ENCODE measurements at regions not wholly inside any gene's neighbourhood (a gene's known extent, or its start where the extent isn't known, plus 50 kb on each side); places are given as distances from the start of the nearest gene placed in this dataset.

GRCh38 chr17:73696251-73696650 is 52.0 kb upstream of the SDK2 start:
- no peak overlapping the region for H3K4me3 ChIP-seq (replicated peaks in 1 of 3; ENCODE audit: insufficient read depth in 1 of 3, low read depth in 2 of 3, low read length in 3 of 3)
- ChIA-PET CTCF (ENCODE audit: low intra/inter-chr PET ratio, low total read pairs) (no interaction called here), POLR2A (no interaction called here)
- in situ Hi-C loops (cut with HindIII; ENCODE audit: extremely low pct_ligation_motif_present, low pct_unique_long_range_greater_than_20kb) = no loop called here
- no peak overlapping the region for H3K27ac ChIP-seq (ENCODE audit: extremely low read length, insufficient read depth, low read length)
- DNase-seq (ENCODE audit: low spot score) (no peak), ATAC-seq (no peak), FAIRE-seq (no peak)
- no peaks in the 10 kb centered on the region for H3K79me2 ChIP-seq (ENCODE audit: insufficient read depth, low read length)
- BruUV-seq (replicated peaks) = no TSS peak
- TF ChIP-seq ZSCAN31 (CRISPR knock-in tag; IDR thresholded peaks at IDR 0.05; ENCODE audit: low read depth) = no peak
- no peak for TF ChIP-seq TFDP1 (CRISPR knock-in tag; IDR thresholded peaks at IDR 0.05; ENCODE audit: borderline replicate concordance)
- TF ChIP-seq JUNB (CRISPR knock-in tag; IDR thresholded peaks at IDR 0.05; ENCODE audit: borderline replicate concordance) = peak; percentile 24; the same call in 1 of the 2 replicates
- TF ChIP-seq ZFYVE20 (CRISPR knock-in tag; IDR thresholded peaks at IDR 0.05; ENCODE audit: borderline replicate concordance, low read depth) = no peak
- no peak for TF ChIP-seq PRDM10 (CRISPR knock-in tag; IDR thresholded peaks at IDR 0.05; ENCODE audit: low read depth)
- no peak for TF ChIP-seq ZZZ3 (CRISPR knock-in tag; IDR thresholded peaks at IDR 0.05; ENCODE audit: borderline replicate concordance)
- TF ChIP-seq MNT (IDR thresholded peaks at IDR 0.05) = peak; percentile 98
- TF ChIP-seq SATB2 (CRISPR knock-in tag; IDR thresholded peaks at IDR 0.05) = no peak
- intact Hi-C loops (cut with micrococcal nuclease; ENCODE audit: unreplicated experiment) = no loop called here
- H2AFZ ChIP-seq (ENCODE audit: low read length) = no peak overlapping the region
- H3K36me3 ChIP-seq (replicated peaks in 1 of 2; ENCODE audit: control insufficient read depth in 1 of 2, insufficient read depth in 2 of 2, low read length in 2 of 2) = no peaks in the 10 kb centered on the region
- WGBS (ENCODE audit: low lambda C conversion rate) = 51% methylated on average over 3 of the region's 3 CpGs
- no peak overlapping the region for H3K4me2 ChIP-seq (ENCODE audit: low read depth, low read length)
- no peaks in the 10 kb centered on the region for H4K20me1 ChIP-seq (ENCODE audit: insufficient read depth, low read length)
- peaks cover 27% of the 10 kb centered on the region for H3K4me1 ChIP-seq (ENCODE audit: insufficient read depth, low read length)
- H3K27me3 ChIP-seq (ENCODE audit: control insufficient read depth in 1 of 2, insufficient read depth in 2 of 2, low read length in 2 of 2) = 0 out of 5 replicates have a peak, but pooled peaks cover 0 to 5% of the 10 kb centered on the region in 2 experiments
- H3K9me3 ChIP-seq (ENCODE audit: low read length) = no peaks in the 10 kb centered on the region
- H3K9ac ChIP-seq (ENCODE audit: insufficient read depth, low read depth, low read length) = no peak overlapping the region

Data from HepG2 (cell line).